Astrocyte (in vitro differentiated cells and primary cell): ENCODE measurements at regions not wholly inside any gene's neighbourhood (a gene's known extent, or its start where the extent isn't known, plus 50 kb on each side); places are given as distances from the start of the nearest gene placed in this dataset.

Experiments
- DNase-seq: peaks from one replicate; pipeline ENCODE4 v3.0.0-alpha.2; 2010; ENCODE audit warnings: low read depth
- FAIRE-seq: peaks from 2 replicates; lab custom pipeline; 2011; peaks lifted over from hg19 to GRCh38; lab: Jason Lieb, UNC
- H2AFZ ChIP-seq: 2 replicates; pipeline ENCODE4 v1.6.0; 2012; ENCODE audit warnings: low read depth, low read length, inconsistent platforms
- H3K27ac ChIP-seq: 2 replicates; pipeline ENCODE4 v1.5.1; 2011; ENCODE audit warnings: low read depth, low read length, inconsistent platforms
- H3K27me3 ChIP-seq: 2 replicates; pipeline ENCODE4 v1.6.0; 2011; ENCODE audit warnings: low read length, inconsistent platforms; ENCODE audit not compliant: insufficient read depth
- H3K36me3 ChIP-seq: 2 replicates; pipeline ENCODE4 v1.5.1; 2011; ENCODE audit warnings: low read length, inconsistent platforms; ENCODE audit not compliant: insufficient read depth
- H3K4me1 ChIP-seq: 2 replicates; pipeline ENCODE4 v1.5.1; 2011; ENCODE audit warnings: low read length, inconsistent platforms; ENCODE audit not compliant: insufficient read depth
- H3K4me2 ChIP-seq: 2 replicates; pipeline ENCODE4 v1.6.0; 2012; ENCODE audit warnings: low read length, inconsistent platforms
- H3K4me3 ChIP-seq: 2 replicates; pipeline ENCODE4 v1.5.1; 2011; ENCODE audit warnings: low read depth, mild to moderate bottlenecking, low read length, inconsistent platforms; ENCODE audit not compliant: insufficient read depth
- H3K79me2 ChIP-seq: 2 replicates; pipeline ENCODE4 v1.6.0; 2012; ENCODE audit warnings: mild to moderate bottlenecking, low read length, inconsistent platforms; ENCODE audit not compliant: insufficient read depth
- H3K9ac ChIP-seq: 2 replicates; pipeline ENCODE4 v1.6.0; 2012; ENCODE audit warnings: mild to moderate bottlenecking, low read length, inconsistent platforms
- H3K9me3 ChIP-seq: 2 replicates; pipeline ENCODE4 v1.5.1; 2012; ENCODE audit warnings: low read depth, mild to moderate bottlenecking, low read length, inconsistent platforms; ENCODE audit not compliant: insufficient read depth
- H4K20me1 ChIP-seq: 2 replicates; pipeline ENCODE4 v1.6.0; 2012; ENCODE audit warnings: low read length, inconsistent platforms; ENCODE audit not compliant: insufficient read depth
- H3K27ac Mint-ChIP-seq: one replicate; pipeline ENCODE4 v1.8.0; 2021; ENCODE audit warnings: mild to moderate bottlenecking, mixed read lengths; ENCODE audit not compliant: unreplicated experiment
- H3K27me3 Mint-ChIP-seq: one replicate; pipeline ENCODE4 v1.8.0; 2021; ENCODE audit warnings: low read depth, mixed read lengths; ENCODE audit not compliant: unreplicated experiment
- H3K36me3 Mint-ChIP-seq: one replicate; pipeline ENCODE4 v1.8.0; 2021; ENCODE audit warnings: low read depth, mixed read lengths; ENCODE audit not compliant: unreplicated experiment
- H3K4me1 Mint-ChIP-seq: one replicate; pipeline ENCODE4 v1.8.0; 2021; ENCODE audit warnings: low read depth, mixed read lengths; ENCODE audit not compliant: unreplicated experiment
- H3K4me3 Mint-ChIP-seq: one replicate; pipeline ENCODE4 v1.8.0; 2021; ENCODE audit warnings: mild to moderate bottlenecking, moderate library complexity, mixed read lengths; ENCODE audit not compliant: unreplicated experiment
- H3K9me3 Mint-ChIP-seq: one replicate; pipeline ENCODE4 v1.8.0; 2021; ENCODE audit warnings: mild to moderate bottlenecking, mixed read lengths; ENCODE audit not compliant: unreplicated experiment
- EZH2 ChIP-seq: IDR thresholded peaks from 2 replicates; pipeline ENCODE4 v1.6.1; 2012; ENCODE audit warnings: mild to moderate bottlenecking, low read length, inconsistent platforms; ENCODE audit not compliant: insufficient read depth
- TF ChIP-seq, protein P1 (sequence below): IDR thresholded peaks from 2 replicates; pipeline ENCODE4 v1.5.1; 2011; ENCODE audit warnings: low read depth, mild to moderate bottlenecking, inconsistent platforms, low read length, moderate library complexity; ENCODE audit not compliant: insufficient read depth

DNA sequence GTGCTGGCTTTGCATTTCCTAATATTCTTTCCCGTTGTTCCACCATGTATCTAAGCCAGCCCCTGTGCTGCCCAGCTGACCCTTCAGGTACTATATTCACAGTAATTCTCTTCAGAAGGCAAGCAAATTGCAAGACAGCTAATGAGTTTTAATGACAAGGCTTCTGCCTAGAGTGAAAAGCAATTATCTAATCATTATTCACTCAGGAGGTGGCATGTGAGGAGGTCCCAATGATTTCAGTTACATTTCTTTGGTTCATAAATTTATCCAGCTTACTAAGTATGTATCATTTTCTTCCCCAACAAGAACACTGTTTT, 123.0 kb downstream of the RASGEF1B start:
- no peaks in the 10 kb centered on the region for H3K36me3 Mint-ChIP-seq
- Histone ChIP-seq H3K36me3 (no peaks in the 10 kb centered on the region), H3K79me2 (no peaks in the 10 kb centered on the region), H3K27ac (no peak overlapping the region), H4K20me1 (no peaks in the 10 kb centered on the region), H3K9ac (no peak overlapping the region), H3K4me1 (no peaks in the 10 kb centered on the region), H3K27me3 (no peaks in the 10 kb centered on the region), H3K9me3 (no peaks in the 10 kb centered on the region), H3K4me2 (no peak overlapping the region), H3K4me3 (no peak overlapping the region), H2AFZ (no peak overlapping the region)
- TF ChIP-seq, protein P1, sequence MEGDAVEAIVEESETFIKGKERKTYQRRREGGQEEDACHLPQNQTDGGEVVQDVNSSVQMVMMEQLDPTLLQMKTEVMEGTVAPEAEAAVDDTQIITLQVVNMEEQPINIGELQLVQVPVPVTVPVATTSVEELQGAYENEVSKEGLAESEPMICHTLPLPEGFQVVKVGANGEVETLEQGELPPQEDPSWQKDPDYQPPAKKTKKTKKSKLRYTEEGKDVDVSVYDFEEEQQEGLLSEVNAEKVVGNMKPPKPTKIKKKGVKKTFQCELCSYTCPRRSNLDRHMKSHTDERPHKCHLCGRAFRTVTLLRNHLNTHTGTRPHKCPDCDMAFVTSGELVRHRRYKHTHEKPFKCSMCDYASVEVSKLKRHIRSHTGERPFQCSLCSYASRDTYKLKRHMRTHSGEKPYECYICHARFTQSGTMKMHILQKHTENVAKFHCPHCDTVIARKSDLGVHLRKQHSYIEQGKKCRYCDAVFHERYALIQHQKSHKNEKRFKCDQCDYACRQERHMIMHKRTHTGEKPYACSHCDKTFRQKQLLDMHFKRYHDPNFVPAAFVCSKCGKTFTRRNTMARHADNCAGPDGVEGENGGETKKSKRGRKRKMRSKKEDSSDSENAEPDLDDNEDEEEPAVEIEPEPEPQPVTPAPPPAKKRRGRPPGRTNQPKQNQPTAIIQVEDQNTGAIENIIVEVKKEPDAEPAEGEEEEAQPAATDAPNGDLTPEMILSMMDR = no peak
- no peak overlapping the region for H3K27ac Mint-ChIP-seq
- H3K27me3 Mint-ChIP-seq = no peaks in the 10 kb centered on the region
- H3K9me3 Mint-ChIP-seq = no peaks in the 10 kb centered on the region
- no peak overlapping the region for H3K4me3 Mint-ChIP-seq
- DNase-seq = no peak
- H3K4me1 Mint-ChIP-seq = no peaks in the 10 kb centered on the region
- FAIRE-seq = no peak

DNA sequence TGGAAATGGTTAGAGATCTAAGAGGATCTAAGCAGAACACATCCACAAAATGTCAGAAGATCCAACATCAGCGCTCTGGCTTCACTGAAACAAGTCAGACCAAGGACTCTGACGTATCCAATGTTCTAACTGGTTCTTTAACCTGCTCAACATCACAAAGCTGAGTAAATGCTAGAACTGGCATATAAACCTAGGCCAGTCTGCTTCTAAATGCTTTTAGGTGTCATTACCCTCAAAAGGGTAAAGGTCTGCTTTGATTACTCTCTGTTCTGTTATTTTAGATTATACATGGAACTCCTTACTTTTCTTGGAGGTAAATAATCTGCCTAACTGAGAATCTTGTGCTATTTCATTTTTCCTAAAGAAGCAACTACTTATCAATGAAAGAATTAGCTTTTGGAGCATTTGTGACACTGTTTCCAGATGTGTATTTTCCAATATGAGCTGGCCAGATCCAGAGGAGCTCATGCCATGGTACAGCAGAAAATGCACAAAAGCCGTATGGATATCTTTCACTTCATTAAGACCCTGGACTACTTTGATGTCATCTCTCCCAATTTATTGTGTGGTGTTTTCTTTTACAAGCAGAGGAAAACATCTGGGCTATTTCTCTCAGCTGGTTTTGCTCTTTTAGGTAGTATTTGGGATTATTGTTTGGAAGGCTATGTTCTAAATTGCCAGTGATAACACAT, 123.5 kb downstream of the RASGEF1B start:
- H3K79me2 ChIP-seq = no peaks in the 10 kb centered on the region
- no peak overlapping the region for H3K4me2 ChIP-seq
- FAIRE-seq (no peak), DNase-seq (no peak)
- H3K27me3 Mint-ChIP-seq = no peaks in the 10 kb centered on the region
- H3K9ac ChIP-seq = no peak overlapping the region
- no peak overlapping the region for H3K4me3 Mint-ChIP-seq
- H3K27ac ChIP-seq = no peak overlapping the region
- H3K4me1 ChIP-seq = no peaks in the 10 kb centered on the region
- H3K27ac Mint-ChIP-seq = no peak overlapping the region
- no peaks in the 10 kb centered on the region for H3K36me3 ChIP-seq
- H3K4me3 ChIP-seq = no peak overlapping the region
- TF ChIP-seq EZH2 = no peak
- TF ChIP-seq, protein P1 = no peak
- no peaks in the 10 kb centered on the region for H4K20me1 ChIP-seq
- H3K27me3 ChIP-seq = no peaks in the 10 kb centered on the region
- no peak overlapping the region for H2AFZ ChIP-seq
- H3K9me3 Mint-ChIP-seq = no peaks in the 10 kb centered on the region
- no peaks in the 10 kb centered on the region for H3K4me1 Mint-ChIP-seq
- no peaks in the 10 kb centered on the region for H3K36me3 Mint-ChIP-seq
- no peaks in the 10 kb centered on the region for H3K9me3 ChIP-seq

DNA sequence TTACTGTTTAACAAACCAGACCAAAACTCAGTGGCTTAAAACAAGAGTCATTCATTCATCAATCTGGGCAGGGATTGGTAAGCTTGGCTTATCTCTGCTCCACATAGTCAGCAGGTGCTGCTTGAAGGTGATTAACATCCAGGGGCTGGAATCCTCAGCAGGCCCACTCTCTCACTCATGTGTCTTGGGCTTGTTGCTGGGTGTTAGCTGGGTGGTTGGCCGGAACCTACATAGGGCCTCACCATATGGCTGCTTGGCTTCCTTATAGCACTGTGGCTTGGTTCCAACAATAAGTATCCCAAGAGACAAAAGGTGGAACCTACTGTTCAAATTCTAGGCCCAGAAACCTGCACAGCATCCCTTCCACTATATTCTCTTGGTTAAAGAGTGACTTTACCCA, 125.0 kb downstream of the RASGEF1B start:
- no peak overlapping the region for H3K4me3 Mint-ChIP-seq
- H3K9me3 Mint-ChIP-seq = no peaks in the 10 kb centered on the region
- H3K4me2 ChIP-seq = no peak overlapping the region
- TF ChIP-seq, protein P1 = no peak
- no peak for TF ChIP-seq EZH2
- no peaks in the 10 kb centered on the region for H3K9me3 ChIP-seq
- H3K4me3 ChIP-seq = no peak overlapping the region
- no peak overlapping the region for H2AFZ ChIP-seq
- DNase-seq (no peak), FAIRE-seq (no peak)
- no peaks in the 10 kb centered on the region for H3K27me3 Mint-ChIP-seq
- no peaks in the 10 kb centered on the region for H3K27me3 ChIP-seq
- no peak overlapping the region for H3K9ac ChIP-seq
- H3K4me1 ChIP-seq = no peaks in the 10 kb centered on the region
- no peak overlapping the region for H3K27ac ChIP-seq
- H4K20me1 ChIP-seq = no peaks in the 10 kb centered on the region
- H3K36me3 ChIP-seq = no peaks in the 10 kb centered on the region
- no peaks in the 10 kb centered on the region for H3K79me2 ChIP-seq
- no peak overlapping the region for H3K27ac Mint-ChIP-seq
- no peaks in the 10 kb centered on the region for H3K4me1 Mint-ChIP-seq
- no peaks in the 10 kb centered on the region for H3K36me3 Mint-ChIP-seq
